PC-3 (cell line): ENCODE measurements at regions not wholly inside any gene's neighbourhood (a gene's known extent, or its start where the extent isn't known, plus 50 kb on each side); places are given as distances from the start of the nearest gene placed in this dataset.

Experiments
- ATAC-seq: fragments of 200-7000 bp; cut with Tn5 transposase; 2 replicates; pipeline ENCODE4 v1.9.1; 2020; ENCODE audit warnings: mild to moderate bottlenecking, moderate library complexity
- BruUV-seq: library from RNA; stranded (reverse); fragments of 400-500 nt; replicated peaks from 2 replicates; lab custom pipeline; 2021; lab: Mats Ljungman, UMichigan
- CTCF ChIA-PET: fragments of 300-600 bp; sonication (Branson Sonifier 250); formaldehyde crosslinking; loops from one replicate; lab custom pipeline; 2022; ENCODE audit warnings: antibody characterized with exemption; lab: Charles Lee
- POLR2A ChIA-PET: fragments of 300-600 bp; sonication (Branson Sonifier 250); formaldehyde crosslinking; loops from one replicate; lab custom pipeline; 2022; ENCODE audit warnings: antibody characterized with exemption; ENCODE audit not compliant: unreplicated experiment; lab: Charles Lee
- DNase-seq: peaks from one replicate; pipeline ENCODE4 v3.0.0-alpha.2; 2015
- H2AFZ ChIP-seq: fragments of 300-600 bp; sonication (generic); 2 replicates; pipeline ENCODE4 v1.6.0; 2016; ENCODE audit warnings: antibody characterized with exemption, low read length
- H3F3A ChIP-seq: fragments of 300-600 bp; sonication (generic); one replicate; pipeline ENCODE4 v1.6.0; 2017; ENCODE audit warnings: antibody characterized with exemption, low read length, control low read depth, mild to moderate bottlenecking; ENCODE audit not compliant: unreplicated experiment
- H3K27ac ChIP-seq: fragments of 300-600 bp; sonication (generic); 2 replicates; pipeline ENCODE4 v1.5.1; 2016; ENCODE audit warnings: mild to moderate bottlenecking, low read length
- H3K27me3 ChIP-seq: fragments of 300-600 bp; sonication (generic); 2 replicates; pipeline ENCODE4 v1.6.1; 2016; ENCODE audit warnings: low read length, mixed read lengths
- H3K36me3 ChIP-seq: fragments of 300-600 bp; sonication (generic); 2 replicates; pipeline ENCODE4 v1.6.1; 2016; ENCODE audit warnings: low read depth, mixed run types, low read length, mixed read lengths
- H3K4me1 ChIP-seq: fragments of 300-600 bp; sonication (generic); 2 replicates; pipeline ENCODE4 v1.5.1; 2016; ENCODE audit warnings: low read length; ENCODE audit not compliant: insufficient read depth
- H3K4me2 ChIP-seq: fragments of 300-600 bp; sonication (generic); 2 replicates; pipeline ENCODE4 v1.6.0; 2016; ENCODE audit warnings: low read length
- H3K4me3 ChIP-seq: fragments of 300-600 bp; sonication (generic); 2 replicates; pipeline ENCODE4 v1.5.1; 2016; ENCODE audit warnings: mild to moderate bottlenecking, low read length, mixed read lengths
- H3K79me2 ChIP-seq: fragments of 300-600 bp; sonication (generic); 2 replicates; pipeline ENCODE4 v1.6.1; 2017; ENCODE audit warnings: low read length, mixed read lengths
- H3K9ac ChIP-seq: fragments of 300-600 bp; sonication (generic); 2 replicates; pipeline ENCODE4 v1.6.0; 2016; ENCODE audit warnings: mild to moderate bottlenecking, low read length
- H3K9me2 ChIP-seq: fragments of 300-600 bp; sonication (generic); replicated peaks from 2 replicates; pipeline ENCODE4 v1.6.1; 2016; ENCODE audit warnings: mixed run types, low read length, mixed read lengths
- H3K9me3 ChIP-seq: fragments of 300-600 bp; sonication (generic); 2 replicates; pipeline ENCODE4 v1.6.1; 2016; ENCODE audit warnings: low read length, mixed read lengths
- H4K20me1 ChIP-seq: fragments of 300-600 bp; sonication (generic); 2 replicates; pipeline ENCODE4 v1.6.1; 2016; ENCODE audit warnings: low read length, mixed read lengths
- EZH2 ChIP-seq: fragments of 300-600 bp; sonication (generic); IDR thresholded peaks from one replicate; pipeline ENCODE4 v1.6.1; 2017; ENCODE audit warnings: antibody characterized with exemption, mild to moderate bottlenecking, low read length; ENCODE audit not compliant: unreplicated experiment
- EZH2phosphoT487 ChIP-seq: fragments of 300-600 bp; sonication (generic); IDR thresholded peaks from 2 replicates; pipeline ENCODE4 v1.6.1; 2018; ENCODE audit warnings: mild to moderate bottlenecking, antibody characterized with exemption, low read length, borderline replicate concordance
- intact Hi-C: fragments of 100-400 bp; cut with micrococcal nuclease; formaldehyde crosslinking; loops from 2 replicates; pipeline ENCODE4 v1.9.0; 2023
- TF ChIP-seq, protein P1 (sequence below): fragments of 300-600 bp; sonication (generic); conservative IDR thresholded peaks from 2 replicates; pipeline ENCODE4 v1.5.1; 2017; ENCODE audit warnings: antibody characterized with exemption, low read depth, mild to moderate bottlenecking, low read length

DNA sequence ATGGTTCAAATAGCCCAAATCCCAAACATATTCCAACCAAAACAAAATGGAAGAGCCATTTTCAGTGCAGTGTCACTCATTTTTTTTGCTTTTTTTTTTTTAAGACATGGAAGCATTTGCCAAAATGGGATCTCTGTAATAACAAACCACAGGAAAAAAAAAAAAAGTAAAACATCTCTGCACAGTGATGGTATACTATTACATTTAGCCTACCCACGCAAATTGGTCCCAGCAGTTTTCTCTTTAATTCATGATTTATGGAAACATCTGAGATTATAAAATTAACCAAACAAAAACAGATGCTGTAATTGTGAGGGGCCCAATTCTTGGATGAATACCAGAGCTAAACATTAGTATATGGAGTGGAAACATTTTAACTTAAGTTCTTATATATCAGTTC, 566.6 kb downstream of the ZNF608 start:
- H3K4me2 ChIP-seq, result no peak overlapping the region
- DNase-seq (no peak), ATAC-seq (no peak)
- H3K79me2 ChIP-seq, result no peaks in the 10 kb centered on the region
- TF ChIP-seq, protein P1, sequence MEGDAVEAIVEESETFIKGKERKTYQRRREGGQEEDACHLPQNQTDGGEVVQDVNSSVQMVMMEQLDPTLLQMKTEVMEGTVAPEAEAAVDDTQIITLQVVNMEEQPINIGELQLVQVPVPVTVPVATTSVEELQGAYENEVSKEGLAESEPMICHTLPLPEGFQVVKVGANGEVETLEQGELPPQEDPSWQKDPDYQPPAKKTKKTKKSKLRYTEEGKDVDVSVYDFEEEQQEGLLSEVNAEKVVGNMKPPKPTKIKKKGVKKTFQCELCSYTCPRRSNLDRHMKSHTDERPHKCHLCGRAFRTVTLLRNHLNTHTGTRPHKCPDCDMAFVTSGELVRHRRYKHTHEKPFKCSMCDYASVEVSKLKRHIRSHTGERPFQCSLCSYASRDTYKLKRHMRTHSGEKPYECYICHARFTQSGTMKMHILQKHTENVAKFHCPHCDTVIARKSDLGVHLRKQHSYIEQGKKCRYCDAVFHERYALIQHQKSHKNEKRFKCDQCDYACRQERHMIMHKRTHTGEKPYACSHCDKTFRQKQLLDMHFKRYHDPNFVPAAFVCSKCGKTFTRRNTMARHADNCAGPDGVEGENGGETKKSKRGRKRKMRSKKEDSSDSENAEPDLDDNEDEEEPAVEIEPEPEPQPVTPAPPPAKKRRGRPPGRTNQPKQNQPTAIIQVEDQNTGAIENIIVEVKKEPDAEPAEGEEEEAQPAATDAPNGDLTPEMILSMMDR, result no peak
- TF ChIP-seq EZH2phosphoT487, result no peak
- TF ChIP-seq EZH2, result no peak
- H3K9ac ChIP-seq, result no peak overlapping the region
- H3F3A ChIP-seq, result no peaks in the 10 kb centered on the region
- H4K20me1 ChIP-seq, result no peaks in the 10 kb centered on the region
- H3K4me3 ChIP-seq, result no peak overlapping the region
- H3K4me1 ChIP-seq, result no peaks in the 10 kb centered on the region
- no TSS peak for BruUV-seq
- H3K27ac ChIP-seq, result no peak overlapping the region
- no peaks in the 10 kb centered on the region for H3K27me3 ChIP-seq
- H3K9me2 ChIP-seq, result no peaks in the 10 kb centered on the region
- no peak overlapping the region for H2AFZ ChIP-seq
- intact Hi-C loops, result no loop called here
- ChIA-PET CTCF (no interaction called here), POLR2A (no interaction called here)
- H3K36me3 ChIP-seq, result no peaks in the 10 kb centered on the region
- H3K9me3 ChIP-seq, result no peaks in the 10 kb centered on the region

DNA sequence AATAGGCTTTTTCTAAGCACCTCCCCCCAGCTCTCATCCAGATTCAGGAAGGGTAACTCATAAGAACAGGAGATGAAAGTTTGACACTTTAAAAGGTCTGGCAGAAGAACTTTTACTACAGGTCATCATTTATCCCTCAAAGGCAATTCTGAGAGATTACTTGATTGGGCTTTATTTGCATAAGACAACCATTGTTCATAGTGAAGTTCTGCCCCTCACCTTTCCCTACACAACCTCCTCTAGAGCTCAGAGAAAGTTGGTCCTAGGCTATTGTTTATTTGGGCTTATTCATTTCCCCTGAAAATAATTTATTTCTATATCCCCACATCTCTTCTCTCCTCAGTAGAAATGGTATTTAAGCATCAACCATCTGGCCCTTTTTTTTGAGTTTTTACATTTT, 568.4 kb downstream of the ZNF608 start:
- POLR2A ChIA-PET, result no interaction called here

DNA sequence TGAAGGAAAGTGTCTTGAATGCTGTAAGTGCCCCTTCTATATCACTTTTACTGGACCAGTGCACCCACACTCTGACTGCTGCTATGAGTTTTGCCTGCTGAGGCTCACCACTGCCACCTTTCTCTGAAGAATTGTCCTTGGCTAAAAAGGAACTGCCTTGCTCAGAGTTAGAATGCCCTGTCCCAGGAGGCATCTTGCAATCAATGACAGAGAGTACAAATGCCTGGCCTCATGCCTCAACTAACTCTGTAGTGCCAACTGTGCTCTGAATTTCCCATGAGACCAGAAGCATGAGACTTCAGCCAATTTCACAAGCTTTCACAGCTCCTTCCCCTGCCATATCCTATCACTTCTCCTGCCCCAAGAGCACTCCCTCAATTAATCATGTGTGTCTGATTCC, 569.7 kb downstream of the ZNF608 start:
- POLR2A ChIA-PET, result no interaction called here
- CTCF ChIA-PET, result no interaction called here
- no peak overlapping the region for H3K4me2 ChIP-seq
- no peaks in the 10 kb centered on the region for H3K9me2 ChIP-seq
- intact Hi-C loops, result no loop called here
- H3K4me1 ChIP-seq, result no peaks in the 10 kb centered on the region
- H3K9ac ChIP-seq, result no peak overlapping the region
- no peaks in the 10 kb centered on the region for H3K27me3 ChIP-seq
- BruUV-seq, result no TSS peak
- H3K27ac ChIP-seq, result no peak overlapping the region
- ATAC-seq, result no peak
- no peaks in the 10 kb centered on the region for H3F3A ChIP-seq
- DNase-seq, result no peak
- TF ChIP-seq, protein P1, result no peak
- TF ChIP-seq EZH2, result no peak
- no peak for TF ChIP-seq EZH2phosphoT487
- H3K79me2 ChIP-seq, result no peaks in the 10 kb centered on the region
- H3K4me3 ChIP-seq, result no peak overlapping the region
- no peaks in the 10 kb centered on the region for H4K20me1 ChIP-seq
- 0 out of 2 replicates have a peak, but pooled peaks cover 9% of the 10 kb centered on the region for H3K9me3 ChIP-seq
- H2AFZ ChIP-seq, result no peak overlapping the region
- no peaks in the 10 kb centered on the region for H3K36me3 ChIP-seq

More for the DNA sequence above, 568.4 kb downstream of the ZNF608 start:
- no TSS peak for BruUV-seq
- no peak overlapping the region for H2AFZ ChIP-seq
- H3K9me3 ChIP-seq, result 0 out of 2 replicates have a peak, but pooled peaks cover 1% of the 10 kb centered on the region
- H3K4me1 ChIP-seq, result no peaks in the 10 kb centered on the region
- no peaks in the 10 kb centered on the region for H3F3A ChIP-seq
- H3K36me3 ChIP-seq, result no peaks in the 10 kb centered on the region
- DNase-seq (no peak), ATAC-seq (no peak)
- H3K4me2 ChIP-seq, result no peak overlapping the region
- TF ChIP-seq EZH2 (no peak), EZH2phosphoT487 (no peak)
- TF ChIP-seq, protein P1, result no peak
- no peak overlapping the region for H3K4me3 ChIP-seq
- H3K27me3 ChIP-seq, result no peaks in the 10 kb centered on the region
- H3K79me2 ChIP-seq, result no peaks in the 10 kb centered on the region
- H3K27ac ChIP-seq, result no peak overlapping the region
- CTCF ChIA-PET, result no interaction called here
- no peaks in the 10 kb centered on the region for H4K20me1 ChIP-seq
- no peaks in the 10 kb centered on the region for H3K9me2 ChIP-seq
- intact Hi-C loops, result no loop called here
- H3K9ac ChIP-seq, result no peak overlapping the region
